ENCODE measurements at regions not wholly inside any gene's neighbourhood (a gene's known extent, or its start where the extent isn't known, plus 50 kb on each side); places are given as distances from the start of the nearest gene placed in this dataset.

DNA sequence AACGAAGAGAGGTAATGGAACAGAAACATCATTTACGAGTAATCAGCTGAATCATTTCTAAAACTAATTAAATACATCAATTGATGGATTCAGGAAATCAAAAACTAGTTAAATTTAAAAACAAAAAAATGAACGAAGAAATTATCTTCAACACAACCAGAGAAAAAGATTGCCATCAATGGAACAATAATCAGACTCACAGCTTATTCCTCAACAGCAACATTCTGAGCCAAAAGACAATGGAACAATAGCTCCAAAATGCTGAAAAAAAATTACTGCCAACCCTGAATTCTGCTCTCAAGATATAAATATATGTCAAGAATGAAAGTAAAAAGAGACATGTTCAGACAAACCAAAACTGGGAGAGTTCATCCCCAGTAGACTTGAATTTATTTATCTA lies 65.5 kb upstream of the KLF3 start:
- DNase-seq (ENCODE audit: low read depth in 2 of 2) = no peak

DNA sequence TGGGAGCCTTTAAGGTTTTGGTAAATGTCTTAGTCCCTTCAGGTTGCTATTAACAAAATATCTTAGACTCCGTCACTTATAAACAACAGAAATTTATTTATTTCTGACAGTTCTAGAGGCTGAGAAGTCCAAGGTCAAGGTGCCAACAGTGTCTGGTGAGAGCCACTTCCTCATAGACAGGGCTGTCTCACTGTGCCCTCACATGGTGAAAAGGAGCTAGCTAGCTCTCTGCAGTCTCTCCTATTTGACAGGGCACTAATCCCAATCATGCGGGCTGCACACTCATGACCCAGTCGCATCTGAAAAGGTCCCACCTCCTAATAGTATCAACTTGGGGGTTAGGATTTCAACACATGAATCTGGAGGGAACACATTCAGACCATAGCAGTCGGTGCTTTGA lies 63.4 kb upstream of the KLF3 start:
- DNase-seq (ENCODE audit: low read depth in 2 of 2) = no peak

DNA sequence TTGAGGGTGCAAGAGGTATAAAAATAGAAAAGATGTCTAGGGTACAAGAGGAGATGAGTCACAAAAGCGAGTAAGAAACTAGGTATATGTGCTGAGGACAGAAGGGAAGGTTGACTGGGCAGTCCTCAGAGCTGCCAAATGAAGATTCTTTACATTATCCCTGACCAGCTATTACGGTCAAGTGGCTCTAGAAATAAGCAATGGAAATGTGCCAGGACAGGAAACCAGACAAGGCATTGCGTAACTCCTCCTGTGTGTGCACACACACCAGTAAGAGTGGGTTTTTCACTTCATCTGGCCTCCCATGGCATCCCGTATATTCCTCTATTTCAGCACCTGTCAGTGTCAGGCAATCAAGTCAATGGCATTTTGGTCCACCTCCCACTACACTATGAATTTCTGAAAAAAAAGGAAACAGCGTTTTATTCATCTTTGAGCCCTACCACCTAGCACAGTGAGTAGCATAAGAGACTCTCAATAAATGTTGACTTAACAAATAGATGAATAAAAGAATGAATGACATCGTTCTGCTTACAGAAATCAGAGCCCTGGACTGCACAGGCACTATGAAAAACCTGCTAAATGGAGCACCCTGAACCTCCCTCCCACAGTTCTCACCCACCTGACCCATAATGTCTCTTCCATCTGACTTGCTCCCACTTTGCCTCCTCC lies 62.6 kb upstream of the KLF3 start:
- DNase-seq (ENCODE audit: low read depth in 2 of 2) = no peak

DNA sequence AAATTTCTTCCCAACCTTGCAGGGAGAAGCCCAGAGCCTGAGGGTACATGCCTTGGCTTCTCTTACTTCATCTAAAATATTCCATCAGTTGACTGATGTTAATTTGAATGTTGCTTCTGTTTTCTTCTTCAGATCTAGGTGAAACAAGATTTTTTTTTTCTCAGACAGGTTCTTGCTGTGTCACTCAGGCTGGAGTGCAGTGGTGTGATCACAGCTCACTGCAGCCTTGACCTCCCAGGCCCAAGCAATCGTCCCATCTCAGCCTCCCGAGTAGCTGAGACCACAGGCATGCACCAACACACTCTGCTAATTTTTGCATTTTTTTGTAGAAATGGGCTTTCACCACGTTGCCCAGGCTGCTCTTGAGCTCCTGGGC lies 62.1 kb upstream of the KLF3 start:
- DNase-seq (ENCODE audit: low read depth in 2 of 2) = no peak

DNA sequence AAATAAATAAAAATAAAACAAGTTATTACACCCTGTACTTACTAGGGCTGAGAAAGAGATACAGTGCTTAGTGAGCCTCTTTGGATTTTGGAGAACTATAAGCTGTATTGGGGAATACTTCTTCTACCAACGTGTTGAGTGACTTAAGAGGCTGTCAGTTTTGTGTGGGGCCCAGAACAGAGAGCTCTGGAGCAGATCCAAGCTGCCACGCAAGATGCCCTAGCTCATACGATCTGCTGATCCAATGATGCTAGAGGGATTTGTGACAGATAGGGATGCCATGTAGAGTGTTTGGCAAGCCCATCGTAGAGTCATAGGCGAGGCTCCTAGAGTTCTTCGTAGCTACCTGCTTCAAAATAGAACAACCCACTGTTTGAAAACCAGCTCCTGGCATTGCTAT lies 60.3 kb upstream of the KLF3 start:
- no peak for DNase-seq (ENCODE audit: low read depth in 2 of 2)

DNA sequence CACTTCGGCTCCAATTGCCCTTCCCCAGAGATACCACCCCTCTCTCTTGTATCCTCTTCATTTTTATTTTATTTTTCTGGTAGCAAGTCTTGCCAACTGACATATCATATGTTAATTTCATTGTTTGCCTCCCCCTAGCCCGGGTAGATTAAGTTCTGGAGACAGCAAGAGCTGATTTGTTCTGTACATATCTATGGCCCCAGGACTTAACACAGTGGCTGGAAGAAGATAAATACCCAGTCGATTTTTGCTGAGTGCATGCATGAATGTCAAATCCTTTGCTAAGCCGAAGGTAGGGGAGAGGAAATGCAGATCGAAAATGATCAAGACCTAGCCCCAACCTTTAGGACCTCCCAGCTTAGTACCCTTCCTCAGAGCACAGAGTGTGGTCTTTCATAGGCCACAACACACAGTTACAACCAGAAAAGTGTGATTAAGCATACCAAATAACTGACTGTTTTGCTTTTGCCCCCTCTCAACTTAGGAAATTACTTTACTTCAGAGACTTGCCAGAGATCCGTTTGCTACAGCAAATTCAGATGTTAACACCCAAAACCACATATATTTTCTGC lies 58.7 kb upstream of the KLF3 start:
- DNase-seq (ENCODE audit: low read depth in 2 of 2) = no peak

DNA sequence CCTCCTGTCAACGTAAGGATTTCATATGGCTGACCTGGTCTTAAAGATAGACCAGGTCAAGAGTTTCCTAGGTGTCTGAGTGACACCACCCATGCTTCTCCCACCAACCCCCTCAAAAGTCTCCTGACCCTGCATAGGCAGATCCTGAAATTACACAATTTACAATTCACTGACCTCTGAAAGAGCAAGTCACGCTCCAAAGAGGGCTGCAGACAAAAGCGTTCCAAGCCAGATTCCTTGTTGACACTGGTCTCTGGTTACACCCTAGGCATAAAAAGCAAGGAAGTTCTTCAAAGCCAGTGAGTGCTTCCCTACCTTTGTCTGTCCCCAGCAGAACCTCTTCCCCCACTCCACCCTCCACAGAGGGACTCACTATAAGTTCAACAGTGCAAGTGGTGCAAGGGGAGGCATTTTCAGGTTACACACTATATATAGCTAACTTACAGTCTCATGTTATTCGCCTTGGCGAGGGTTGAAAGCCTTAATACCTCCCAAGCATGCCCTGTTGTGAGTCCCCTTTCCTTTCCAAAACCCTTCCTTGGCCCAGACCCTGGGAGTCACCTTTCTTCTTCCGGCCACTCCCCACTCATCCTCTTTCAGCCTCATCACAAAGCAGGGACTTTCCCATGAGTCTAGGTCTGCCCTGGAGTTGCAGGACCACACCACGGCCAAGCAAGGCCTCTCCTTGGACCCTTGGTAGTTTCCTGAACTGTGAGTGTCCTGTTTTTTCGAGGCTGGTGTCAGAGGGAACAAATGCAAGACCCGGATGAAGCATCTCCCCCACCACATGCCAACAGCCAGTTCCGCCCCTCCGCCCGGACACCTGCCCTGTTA lies 58.0 kb upstream of the KLF3 start:
- DNase-seq (ENCODE audit: low read depth in 2 of 2) = no peak

DNA sequence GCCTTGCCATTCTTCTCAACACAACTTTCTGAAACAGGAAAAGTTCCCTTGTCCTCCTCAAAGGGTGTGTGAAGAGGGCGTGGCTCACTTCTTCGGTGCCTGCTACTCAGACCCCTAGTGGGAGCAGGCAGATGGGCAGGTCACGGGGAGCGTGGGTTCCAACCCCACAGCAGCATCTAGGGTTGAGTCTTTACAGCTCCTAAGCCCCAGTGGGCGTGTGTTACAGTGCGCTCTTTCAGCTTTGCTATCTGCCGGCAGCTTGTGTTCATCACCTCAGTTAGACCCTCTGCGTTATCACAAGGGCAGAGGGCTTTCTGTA lies 57.5 kb upstream of the KLF3 start:
- DNase-seq (ENCODE audit: low read depth in 2 of 2) = no peak

DNA sequence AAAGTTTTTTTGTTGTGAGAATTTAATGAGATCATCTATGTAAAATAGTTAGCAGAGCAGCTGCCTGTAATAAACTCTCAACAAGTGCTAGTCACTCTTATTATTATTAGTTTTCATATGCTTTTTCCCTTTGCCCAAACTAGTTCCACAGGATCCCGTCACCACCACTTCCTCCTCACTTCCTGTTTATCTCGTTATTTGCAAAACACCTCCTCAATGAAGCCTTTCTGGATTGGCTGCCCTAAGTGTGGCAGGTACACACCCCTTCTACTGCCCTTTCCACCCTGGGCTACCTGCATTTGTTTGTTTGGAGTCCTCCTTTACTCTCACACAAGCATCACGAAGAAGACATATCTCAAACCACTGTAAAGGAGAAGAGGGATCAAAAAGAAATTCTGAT lies 54.4 kb upstream of the KLF3 start:
- no peak for DNase-seq (ENCODE audit: low read depth in 2 of 2)

DNA sequence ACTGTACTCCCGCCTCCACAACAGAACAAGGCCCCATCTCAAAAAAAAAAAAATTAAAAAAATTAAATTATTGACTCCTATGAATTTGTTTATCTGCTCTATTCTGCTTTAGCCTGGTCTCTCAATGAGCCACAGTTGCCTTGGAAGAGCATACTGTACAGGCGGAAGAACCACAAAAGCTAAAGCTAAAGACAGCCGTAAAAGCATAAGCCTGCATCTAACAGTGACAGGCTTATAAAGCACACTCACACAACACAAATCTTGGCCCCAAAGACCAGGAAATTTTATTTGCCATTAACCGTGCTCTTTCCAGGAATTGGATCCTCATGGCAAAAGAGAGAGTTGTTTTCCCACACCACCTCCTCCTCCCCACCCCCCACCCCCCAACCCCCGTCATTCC lies 53.5 kb upstream of the KLF3 start:
- no peak for DNase-seq (ENCODE audit: low read depth in 2 of 2)

DNA sequence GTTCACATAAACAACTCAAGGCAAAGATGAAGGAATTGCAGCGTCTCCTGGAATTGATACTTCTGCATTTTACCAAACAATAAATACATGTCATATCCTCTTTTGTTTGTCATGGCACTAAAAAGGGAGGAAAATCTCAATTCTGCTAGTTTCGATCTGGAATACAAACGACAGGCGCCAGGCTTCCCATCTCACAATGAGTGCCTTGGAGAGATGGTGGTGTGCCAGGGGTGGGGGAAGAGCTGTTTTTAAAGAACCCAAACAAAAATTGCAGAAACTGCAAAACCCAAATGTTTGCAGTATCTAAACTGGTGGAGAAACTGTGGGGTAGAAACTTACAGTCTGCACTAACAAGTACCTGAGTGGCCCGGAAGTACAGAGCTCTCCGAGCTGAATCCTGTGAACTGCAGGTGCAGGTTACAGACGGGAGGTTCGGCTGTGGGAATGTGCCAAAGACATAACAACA lies 53.0 kb upstream of the KLF3 start:
- DNase-seq (ENCODE audit: low read depth in 2 of 2) = no peak

DNA sequence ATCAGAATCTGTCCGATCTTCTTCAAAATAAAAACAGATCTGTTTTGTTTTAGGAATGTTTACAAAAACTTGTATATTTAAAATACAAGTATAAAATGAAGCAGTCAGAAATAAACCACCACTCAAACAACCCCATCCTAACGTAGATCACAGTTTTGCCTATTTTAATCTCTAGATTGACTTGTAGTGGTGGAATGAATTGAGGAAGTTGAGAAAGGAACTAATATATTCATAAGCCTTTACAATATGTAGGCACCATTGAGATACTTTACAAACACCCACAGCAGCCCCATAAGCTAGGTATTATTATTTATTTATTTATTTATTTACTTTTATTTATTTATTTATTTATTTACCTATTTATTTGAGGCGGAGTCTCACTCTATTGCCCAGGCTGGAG lies 52.3 kb upstream of the KLF3 start:
- no peak for DNase-seq (ENCODE audit: low read depth in 2 of 2)

DNA sequence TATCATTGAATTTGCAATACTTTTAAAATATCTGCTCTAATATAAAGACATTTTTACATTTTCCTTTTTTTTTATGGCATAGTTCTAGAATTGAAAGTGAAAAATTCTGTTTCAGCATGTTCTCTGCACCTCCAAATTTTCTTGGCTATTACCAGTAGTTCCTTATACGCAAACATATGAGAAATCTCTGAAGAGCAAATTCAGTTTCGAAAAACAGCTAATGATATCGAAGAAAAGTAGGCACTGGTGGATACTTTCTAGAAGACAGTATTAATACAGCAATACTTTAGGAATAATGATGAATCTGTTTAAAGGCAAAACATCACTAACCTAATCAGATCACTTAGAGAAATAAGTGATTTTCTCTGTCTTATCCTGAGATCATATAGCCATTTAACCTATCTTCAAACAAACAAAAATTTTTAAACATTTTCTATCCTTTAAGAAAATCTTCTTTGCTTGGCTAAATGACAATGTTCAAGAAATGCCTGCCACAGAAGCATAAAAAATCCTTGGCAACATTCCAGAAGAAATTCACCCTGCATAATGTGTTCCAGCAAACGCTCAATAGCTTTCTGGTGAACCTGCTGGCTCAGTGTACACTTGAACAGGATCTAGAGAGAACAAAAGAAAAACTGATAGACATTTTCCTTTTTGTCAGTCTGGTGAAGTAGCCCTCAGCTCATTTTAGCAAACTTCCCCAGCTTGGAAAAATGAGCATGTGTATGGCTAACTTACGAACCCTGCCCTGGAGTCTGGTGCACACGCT lies 51.2 kb upstream of the KLF3 start:
- DNase-seq (ENCODE audit: low read depth in 2 of 2) = no peak

All from stimulated activated CD8-positive, alpha-beta memory T cell treated with anti-CD3 and anti-CD28 coated beads, Interleukin-7, amount 100 ng/mL, for 1 hour (primary cell).